ENCODE measurements at regions not wholly inside any gene's neighbourhood (a gene's known extent, or its start where the extent isn't known, plus 50 kb on each side); places are given as distances from the start of the nearest gene placed in this dataset.

DNA sequence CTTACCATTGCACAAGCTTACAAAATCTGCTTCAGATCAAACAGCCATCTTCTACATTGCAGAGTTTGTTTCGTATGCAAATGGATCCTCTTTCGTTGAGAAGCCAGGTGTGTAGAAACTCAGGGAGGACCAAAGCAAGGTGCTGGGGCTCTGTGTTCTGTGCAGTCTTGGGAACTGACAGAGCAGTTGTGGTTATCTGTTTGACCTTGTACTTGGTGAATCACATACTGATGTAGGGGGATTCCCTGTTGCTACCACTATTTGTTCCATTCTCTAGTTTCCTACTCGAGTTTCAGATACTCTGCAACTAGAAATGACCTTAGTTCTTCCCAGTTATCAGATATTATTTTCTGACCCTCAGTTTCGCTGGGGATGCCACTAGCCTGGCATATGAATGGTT lies 95.2 kb upstream of the CLDN10 start:
- Mint-ChIP-seq H3K36me3 (peaks cover 26% of the 10 kb centered on the region), H3K27me3 (ENCODE audit: low read depth) (no peaks in the 10 kb centered on the region; the same call in 1 of the 2 replicates), H3K4me3 (no peak overlapping the region), H3K27ac (no peak overlapping the region), H3K4me1 (peaks cover 6% of the 10 kb centered on the region), H3K9me3 (peaks cover 36% of the 10 kb centered on the region)
- POLR2A ChIA-PET, result no interaction called here
- TF ChIP-seq, protein P1, sequence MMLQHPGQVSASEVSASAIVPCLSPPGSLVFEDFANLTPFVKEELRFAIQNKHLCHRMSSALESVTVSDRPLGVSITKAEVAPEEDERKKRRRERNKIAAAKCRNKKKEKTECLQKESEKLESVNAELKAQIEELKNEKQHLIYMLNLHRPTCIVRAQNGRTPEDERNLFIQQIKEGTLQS (CRISPR knock-in tag; conservative IDR thresholded peaks at IDR 0.05), result no peak
- TF ChIP-seq ZNF671 (CRISPR knock-in tag; IDR thresholded peaks at IDR 0.05), result no peak
- no peak for TF ChIP-seq FOXJ3 (CRISPR knock-in tag; IDR thresholded peaks at IDR 0.05; ENCODE audit: borderline replicate concordance)
- TF ChIP-seq, protein P2, sequence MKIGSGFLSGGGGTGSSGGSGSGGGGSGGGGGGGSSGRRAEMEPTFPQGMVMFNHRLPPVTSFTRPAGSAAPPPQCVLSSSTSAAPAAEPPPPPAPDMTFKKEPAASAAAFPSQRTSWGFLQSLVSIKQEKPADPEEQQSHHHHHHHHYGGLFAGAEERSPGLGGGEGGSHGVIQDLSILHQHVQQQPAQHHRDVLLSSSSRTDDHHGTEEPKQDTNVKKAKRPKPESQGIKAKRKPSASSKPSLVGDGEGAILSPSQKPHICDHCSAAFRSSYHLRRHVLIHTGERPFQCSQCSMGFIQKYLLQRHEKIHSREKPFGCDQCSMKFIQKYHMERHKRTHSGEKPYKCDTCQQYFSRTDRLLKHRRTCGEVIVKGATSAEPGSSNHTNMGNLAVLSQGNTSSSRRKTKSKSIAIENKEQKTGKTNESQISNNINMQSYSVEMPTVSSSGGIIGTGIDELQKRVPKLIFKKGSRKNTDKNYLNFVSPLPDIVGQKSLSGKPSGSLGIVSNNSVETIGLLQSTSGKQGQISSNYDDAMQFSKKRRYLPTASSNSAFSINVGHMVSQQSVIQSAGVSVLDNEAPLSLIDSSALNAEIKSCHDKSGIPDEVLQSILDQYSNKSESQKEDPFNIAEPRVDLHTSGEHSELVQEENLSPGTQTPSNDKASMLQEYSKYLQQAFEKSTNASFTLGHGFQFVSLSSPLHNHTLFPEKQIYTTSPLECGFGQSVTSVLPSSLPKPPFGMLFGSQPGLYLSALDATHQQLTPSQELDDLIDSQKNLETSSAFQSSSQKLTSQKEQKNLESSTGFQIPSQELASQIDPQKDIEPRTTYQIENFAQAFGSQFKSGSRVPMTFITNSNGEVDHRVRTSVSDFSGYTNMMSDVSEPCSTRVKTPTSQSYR (CRISPR knock-in tag; IDR thresholded peaks at IDR 0.05), result no peak
- TF ChIP-seq, protein P3, sequence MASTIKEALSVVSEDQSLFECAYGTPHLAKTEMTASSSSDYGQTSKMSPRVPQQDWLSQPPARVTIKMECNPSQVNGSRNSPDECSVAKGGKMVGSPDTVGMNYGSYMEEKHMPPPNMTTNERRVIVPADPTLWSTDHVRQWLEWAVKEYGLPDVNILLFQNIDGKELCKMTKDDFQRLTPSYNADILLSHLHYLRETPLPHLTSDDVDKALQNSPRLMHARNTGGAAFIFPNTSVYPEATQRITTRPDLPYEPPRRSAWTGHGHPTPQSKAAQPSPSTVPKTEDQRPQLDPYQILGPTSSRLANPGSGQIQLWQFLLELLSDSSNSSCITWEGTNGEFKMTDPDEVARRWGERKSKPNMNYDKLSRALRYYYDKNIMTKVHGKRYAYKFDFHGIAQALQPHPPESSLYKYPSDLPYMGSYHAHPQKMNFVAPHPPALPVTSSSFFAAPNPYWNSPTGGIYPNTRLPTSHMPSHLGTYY (CRISPR knock-in tag; IDR thresholded peaks at IDR 0.05), result no peak
- no peak for TF ChIP-seq ELF4 (CRISPR knock-in tag; IDR thresholded peaks at IDR 0.05; ENCODE audit: low read depth)
- no peak for ATAC-seq
- DNase-seq (ENCODE audit: low spot score), result no peak
- CTCF ChIA-PET, result no interaction called here

DNA sequence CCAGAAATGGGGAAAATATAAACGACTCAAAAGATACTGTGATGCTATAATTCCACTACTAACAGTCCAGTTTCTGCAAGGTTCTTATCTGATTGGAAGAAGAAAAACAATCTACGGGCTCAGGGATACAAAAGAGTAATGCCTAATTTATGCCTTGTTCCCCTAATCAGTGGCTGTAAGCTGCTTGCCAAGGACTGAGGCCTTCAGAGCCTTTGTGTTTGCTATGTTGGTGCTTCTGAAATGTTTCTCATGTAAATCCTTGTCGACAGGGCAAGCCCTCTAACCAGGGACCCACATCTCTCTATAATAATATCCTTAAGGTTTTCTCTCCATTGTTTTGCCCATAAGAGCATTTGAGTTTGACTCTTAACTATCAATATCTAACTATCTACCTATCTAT lies 89.7 kb upstream of the CLDN10 start:
- DNase-seq (ENCODE audit: low spot score) (no peak), ATAC-seq (peak; percentile 74)
- TF ChIP-seq, protein P4, sequence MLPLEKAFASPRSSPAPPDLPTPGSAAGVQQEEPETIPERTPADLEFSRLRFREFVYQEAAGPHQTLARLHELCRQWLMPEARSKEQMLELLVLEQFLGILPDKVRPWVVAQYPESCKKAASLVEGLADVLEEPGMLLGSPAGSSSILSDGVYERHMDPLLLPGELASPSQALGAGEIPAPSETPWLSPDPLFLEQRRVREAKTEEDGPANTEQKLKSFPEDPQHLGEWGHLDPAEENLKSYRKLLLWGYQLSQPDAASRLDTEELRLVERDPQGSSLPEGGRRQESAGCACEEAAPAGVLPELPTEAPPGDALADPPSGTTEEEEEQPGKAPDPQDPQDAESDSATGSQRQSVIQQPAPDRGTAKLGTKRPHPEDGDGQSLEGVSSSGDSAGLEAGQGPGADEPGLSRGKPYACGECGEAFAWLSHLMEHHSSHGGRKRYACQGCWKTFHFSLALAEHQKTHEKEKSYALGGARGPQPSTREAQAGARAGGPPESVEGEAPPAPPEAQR (CRISPR knock-in tag; IDR thresholded peaks at IDR 0.05), result no peak
- TF ChIP-seq, protein P5, sequence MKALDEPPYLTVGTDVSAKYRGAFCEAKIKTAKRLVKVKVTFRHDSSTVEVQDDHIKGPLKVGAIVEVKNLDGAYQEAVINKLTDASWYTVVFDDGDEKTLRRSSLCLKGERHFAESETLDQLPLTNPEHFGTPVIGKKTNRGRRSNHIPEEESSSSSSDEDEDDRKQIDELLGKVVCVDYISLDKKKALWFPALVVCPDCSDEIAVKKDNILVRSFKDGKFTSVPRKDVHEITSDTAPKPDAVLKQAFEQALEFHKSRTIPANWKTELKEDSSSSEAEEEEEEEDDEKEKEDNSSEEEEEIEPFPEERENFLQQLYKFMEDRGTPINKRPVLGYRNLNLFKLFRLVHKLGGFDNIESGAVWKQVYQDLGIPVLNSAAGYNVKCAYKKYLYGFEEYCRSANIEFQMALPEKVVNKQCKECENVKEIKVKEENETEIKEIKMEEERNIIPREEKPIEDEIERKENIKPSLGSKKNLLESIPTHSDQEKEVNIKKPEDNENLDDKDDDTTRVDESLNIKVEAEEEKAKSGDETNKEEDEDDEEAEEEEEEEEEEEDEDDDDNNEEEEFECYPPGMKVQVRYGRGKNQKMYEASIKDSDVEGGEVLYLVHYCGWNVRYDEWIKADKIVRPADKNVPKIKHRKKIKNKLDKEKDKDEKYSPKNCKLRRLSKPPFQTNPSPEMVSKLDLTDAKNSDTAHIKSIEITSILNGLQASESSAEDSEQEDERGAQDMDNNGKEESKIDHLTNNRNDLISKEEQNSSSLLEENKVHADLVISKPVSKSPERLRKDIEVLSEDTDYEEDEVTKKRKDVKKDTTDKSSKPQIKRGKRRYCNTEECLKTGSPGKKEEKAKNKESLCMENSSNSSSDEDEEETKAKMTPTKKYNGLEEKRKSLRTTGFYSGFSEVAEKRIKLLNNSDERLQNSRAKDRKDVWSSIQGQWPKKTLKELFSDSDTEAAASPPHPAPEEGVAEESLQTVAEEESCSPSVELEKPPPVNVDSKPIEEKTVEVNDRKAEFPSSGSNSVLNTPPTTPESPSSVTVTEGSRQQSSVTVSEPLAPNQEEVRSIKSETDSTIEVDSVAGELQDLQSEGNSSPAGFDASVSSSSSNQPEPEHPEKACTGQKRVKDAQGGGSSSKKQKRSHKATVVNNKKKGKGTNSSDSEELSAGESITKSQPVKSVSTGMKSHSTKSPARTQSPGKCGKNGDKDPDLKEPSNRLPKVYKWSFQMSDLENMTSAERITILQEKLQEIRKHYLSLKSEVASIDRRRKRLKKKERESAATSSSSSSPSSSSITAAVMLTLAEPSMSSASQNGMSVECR (CRISPR knock-in tag; IDR thresholded peaks at IDR 0.05; ENCODE audit: borderline replicate concordance), result no peak
- TF ChIP-seq, protein P6, sequence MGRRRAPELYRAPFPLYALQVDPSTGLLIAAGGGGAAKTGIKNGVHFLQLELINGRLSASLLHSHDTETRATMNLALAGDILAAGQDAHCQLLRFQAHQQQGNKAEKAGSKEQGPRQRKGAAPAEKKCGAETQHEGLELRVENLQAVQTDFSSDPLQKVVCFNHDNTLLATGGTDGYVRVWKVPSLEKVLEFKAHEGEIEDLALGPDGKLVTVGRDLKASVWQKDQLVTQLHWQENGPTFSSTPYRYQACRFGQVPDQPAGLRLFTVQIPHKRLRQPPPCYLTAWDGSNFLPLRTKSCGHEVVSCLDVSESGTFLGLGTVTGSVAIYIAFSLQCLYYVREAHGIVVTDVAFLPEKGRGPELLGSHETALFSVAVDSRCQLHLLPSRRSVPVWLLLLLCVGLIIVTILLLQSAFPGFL (CRISPR knock-in tag; IDR thresholded peaks at IDR 0.05; ENCODE audit: borderline replicate concordance), result no peak
- Mint-ChIP-seq H3K36me3 (peaks cover 26% of the 10 kb centered on the region), H3K27ac (no peak overlapping the region; the same call in 1 of the 2 replicates), H3K27me3 (ENCODE audit: low read depth) (no peaks in the 10 kb centered on the region), H3K9me3 (peaks cover 38% of the 10 kb centered on the region), H3K4me1 (peaks cover 7% of the 10 kb centered on the region), H3K4me3 (no peak overlapping the region)
- ChIA-PET CTCF (interaction anchor here (0.6 to 0.8 kb wide), 2 partner anchors 82 to 118 kb away, joined by 3 to 5 read pairs; no protein-coding TSS in a partner anchor), POLR2A (no interaction called here)

DNA sequence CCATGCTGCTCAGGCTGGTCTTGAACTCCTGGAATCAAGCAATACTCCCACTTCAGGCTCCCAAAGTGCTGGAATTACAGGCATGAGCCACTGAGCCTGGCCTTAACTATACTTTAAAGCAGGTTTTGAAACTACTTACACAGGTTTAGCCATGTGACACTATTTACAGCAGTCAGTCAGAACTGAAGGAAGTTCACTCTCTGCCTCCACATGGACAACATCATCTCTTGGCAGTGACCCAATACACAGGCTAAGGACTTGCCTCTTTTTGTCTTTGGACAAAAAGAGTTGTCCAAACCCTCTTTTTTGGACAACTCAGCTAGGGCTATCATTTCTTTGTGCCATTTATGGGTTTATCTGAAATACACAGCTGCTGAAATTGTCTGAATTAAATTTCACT lies 89.0 kb upstream of the CLDN10 start:
- peaks cover 36% of the 10 kb centered on the region for H3K9me3 Mint-ChIP-seq
- H3K4me3 Mint-ChIP-seq, result no peak overlapping the region
- peaks cover 7% of the 10 kb centered on the region for H3K4me1 Mint-ChIP-seq
- DNase-seq (ENCODE audit: low spot score), result no peak
- ChIA-PET POLR2A (no interaction called here), CTCF (no interaction called here)
- H3K36me3 Mint-ChIP-seq, result peaks cover 20% of the 10 kb centered on the region
- H3K27me3 Mint-ChIP-seq (ENCODE audit: low read depth), result no peaks in the 10 kb centered on the region; the same call in 1 of the 2 replicates
- ATAC-seq, result no peak
- TF ChIP-seq HMGA2 (CRISPR knock-in tag; IDR thresholded peaks at IDR 0.05) (no peak), RORB (CRISPR knock-in tag; IDR thresholded peaks at IDR 0.05) (no peak), FOXK1 (CRISPR knock-in tag; IDR thresholded peaks at IDR 0.05) (no peak), NR3C1 (CRISPR knock-in tag; conservative IDR thresholded peaks at IDR 0.05; ENCODE audit: low read depth) (no peak), JUN (CRISPR knock-in tag; IDR thresholded peaks at IDR 0.05) (no peak), ZNF263 (CRISPR knock-in tag; IDR thresholded peaks at IDR 0.05; ENCODE audit: low read depth) (no peak)
- TF ChIP-seq, protein P7, sequence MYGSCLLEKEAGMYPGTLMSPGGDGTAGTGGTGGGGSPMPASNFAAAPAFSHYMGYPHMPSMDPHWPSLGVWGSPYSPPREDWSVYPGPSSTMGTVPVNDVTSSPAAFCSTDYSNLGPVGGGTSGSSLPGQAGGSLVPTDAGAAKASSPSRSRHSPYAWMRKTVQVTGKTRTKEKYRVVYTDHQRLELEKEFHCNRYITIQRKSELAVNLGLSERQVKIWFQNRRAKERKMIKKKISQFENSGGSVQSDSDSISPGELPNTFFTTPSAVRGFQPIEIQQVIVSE (CRISPR knock-in tag; IDR thresholded peaks at IDR 0.05; ENCODE audit: borderline replicate concordance), result no peak
- TF ChIP-seq, protein P3 (CRISPR knock-in tag; IDR thresholded peaks at IDR 0.05), result no peak
- no peak overlapping the region for H3K27ac Mint-ChIP-seq
